ENCODE measurements at regions not wholly inside any gene's neighbourhood (a gene's known extent, or its start where the extent isn't known, plus 50 kb on each side); places are given as distances from the start of the nearest gene placed in this dataset.
A peak's percentile ranks its signal among the peaks of the same experiment; 100 is the strongest.
"Not testable (repeated sequence)": the region's sequence is repeated elsewhere in the genome, so short reads cannot be mapped to it uniquely, and the experiment has no call there.

DNA sequence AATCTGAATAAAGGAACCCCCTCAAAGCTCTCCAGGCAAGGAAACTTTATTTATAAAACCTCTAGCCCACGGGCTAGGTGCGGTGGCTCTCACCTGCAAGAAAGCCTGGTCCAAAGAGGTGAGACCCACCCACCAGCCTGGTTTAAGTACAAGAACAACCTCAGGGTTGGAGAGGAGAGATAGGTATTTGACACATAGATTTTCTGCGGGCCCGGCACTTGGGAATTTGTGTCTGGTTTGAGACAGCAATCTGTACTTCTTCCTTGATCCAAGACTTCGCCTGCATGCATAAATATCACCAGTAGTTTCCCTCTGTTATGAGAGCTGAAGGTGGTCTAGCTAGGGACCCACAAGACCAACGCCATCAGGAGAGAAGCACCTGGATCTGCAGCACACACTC is 73.2 kb upstream of the CAPRIN1 start:
- TF ChIP-seq, protein P1, sequence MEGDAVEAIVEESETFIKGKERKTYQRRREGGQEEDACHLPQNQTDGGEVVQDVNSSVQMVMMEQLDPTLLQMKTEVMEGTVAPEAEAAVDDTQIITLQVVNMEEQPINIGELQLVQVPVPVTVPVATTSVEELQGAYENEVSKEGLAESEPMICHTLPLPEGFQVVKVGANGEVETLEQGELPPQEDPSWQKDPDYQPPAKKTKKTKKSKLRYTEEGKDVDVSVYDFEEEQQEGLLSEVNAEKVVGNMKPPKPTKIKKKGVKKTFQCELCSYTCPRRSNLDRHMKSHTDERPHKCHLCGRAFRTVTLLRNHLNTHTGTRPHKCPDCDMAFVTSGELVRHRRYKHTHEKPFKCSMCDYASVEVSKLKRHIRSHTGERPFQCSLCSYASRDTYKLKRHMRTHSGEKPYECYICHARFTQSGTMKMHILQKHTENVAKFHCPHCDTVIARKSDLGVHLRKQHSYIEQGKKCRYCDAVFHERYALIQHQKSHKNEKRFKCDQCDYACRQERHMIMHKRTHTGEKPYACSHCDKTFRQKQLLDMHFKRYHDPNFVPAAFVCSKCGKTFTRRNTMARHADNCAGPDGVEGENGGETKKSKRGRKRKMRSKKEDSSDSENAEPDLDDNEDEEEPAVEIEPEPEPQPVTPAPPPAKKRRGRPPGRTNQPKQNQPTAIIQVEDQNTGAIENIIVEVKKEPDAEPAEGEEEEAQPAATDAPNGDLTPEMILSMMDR (IDR thresholded peaks at IDR 0.05; ENCODE audit: low read depth, low read length): no peak
- H3K4me3 ChIP-seq (ENCODE audit: low read depth, low read length): no peak overlapping the region

DNA sequence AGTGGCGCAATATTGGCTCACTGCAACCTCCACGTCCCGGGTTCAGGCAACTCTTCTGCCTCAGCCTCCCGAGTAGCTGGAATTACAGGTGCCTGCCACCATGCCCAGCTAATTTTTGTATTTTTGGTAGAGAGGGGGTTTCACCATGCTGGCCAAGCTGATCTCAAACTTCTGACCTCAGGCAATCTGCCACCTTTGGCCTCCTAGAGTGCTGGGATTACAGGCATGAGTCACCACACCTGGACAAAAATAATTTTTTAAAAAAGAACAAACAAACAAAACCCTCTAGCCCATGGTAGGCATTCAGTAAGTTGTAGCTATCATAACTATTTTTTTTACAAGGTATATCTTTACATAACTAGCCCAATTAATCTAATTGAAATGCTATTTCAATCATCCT is 73.9 kb upstream of the CAPRIN1 start:
- H3K4me3 ChIP-seq (ENCODE audit: low read depth, low read length): no peak overlapping the region
- TF ChIP-seq, protein P1 (IDR thresholded peaks at IDR 0.05; ENCODE audit: low read depth, low read length): no peak

DNA sequence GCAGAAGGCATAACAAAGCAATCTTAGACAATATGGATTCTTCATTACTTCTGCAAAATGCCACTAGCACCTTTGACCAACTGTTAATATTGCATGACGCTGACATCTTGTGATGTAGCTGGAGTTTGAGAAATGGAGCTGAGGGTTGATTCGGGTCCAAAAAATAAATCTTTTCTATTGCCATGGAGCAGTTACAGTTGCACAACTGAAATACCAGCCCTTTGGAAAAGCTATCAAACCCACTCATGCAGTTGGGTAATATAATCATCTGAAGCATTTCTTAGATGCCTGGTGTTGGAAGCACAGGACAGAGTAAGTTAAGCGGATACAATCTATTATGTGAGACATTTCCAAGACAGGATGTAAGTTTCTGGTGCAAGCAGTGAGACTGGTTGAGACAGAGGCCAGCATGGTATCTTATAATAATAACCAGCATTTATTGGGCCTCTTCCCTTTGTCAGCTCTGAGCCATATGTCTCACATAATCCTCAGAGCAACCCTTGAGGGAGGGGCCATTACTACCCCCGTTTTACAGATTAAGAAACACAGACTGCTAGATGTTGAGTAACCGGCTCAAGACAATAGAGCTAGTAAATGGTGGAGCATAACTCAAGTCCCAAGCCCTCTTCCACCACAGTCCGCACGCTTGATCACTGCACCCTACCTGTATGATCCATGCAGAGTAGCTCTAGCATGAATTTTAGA is 74.9 kb upstream of the CAPRIN1 start:
- no peak overlapping the region for H3K4me3 ChIP-seq (ENCODE audit: low read depth, low read length)
- TF ChIP-seq, protein P1 (IDR thresholded peaks at IDR 0.05; ENCODE audit: low read depth, low read length): no peak

DNA sequence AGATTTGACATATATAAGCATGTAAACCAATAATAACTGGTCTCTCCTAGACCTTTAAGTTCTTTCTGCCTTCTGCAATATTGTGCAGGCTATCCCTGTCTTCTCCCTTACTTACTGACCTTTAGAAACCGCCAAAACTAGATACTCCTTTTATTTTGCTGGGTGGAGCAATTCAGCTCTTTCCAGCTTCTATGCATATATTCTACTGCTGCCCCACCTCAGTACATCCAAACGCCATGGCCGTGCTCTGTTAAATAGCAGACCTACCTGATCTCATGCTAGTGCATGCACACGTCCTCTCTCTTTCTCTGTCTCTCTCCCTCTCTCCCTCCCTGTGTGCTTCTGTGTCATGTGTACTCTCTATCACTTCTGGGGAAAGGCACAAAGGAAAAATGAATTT is 76.7 kb upstream of the CAPRIN1 start:
- TF ChIP-seq, protein P1 (IDR thresholded peaks at IDR 0.05; ENCODE audit: low read depth, low read length): no peak
- no peak overlapping the region for H3K4me3 ChIP-seq (ENCODE audit: low read depth, low read length)

DNA sequence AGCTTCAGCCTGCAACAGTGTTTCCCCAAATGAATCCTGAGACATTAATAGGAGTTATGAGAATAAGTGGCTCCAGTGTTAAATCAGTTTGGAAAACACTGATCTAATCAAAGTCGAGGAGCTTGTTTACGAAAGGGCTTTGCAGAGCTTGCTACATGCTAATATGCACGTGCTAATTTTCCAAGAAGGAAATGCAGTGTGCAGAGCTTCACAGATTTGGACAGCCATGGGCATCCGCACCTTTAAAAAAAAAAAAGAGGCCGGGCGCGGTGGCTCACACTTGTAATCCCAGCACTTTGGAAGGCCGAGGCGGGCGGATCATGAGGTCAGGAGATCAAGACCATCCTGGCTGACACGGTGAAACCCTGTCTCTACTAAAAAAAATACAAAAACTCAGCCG is 79.7 kb upstream of the LMO2 start:
- H3K4me3 ChIP-seq (ENCODE audit: low read depth, low read length): not testable (repeated sequence)

DNA sequence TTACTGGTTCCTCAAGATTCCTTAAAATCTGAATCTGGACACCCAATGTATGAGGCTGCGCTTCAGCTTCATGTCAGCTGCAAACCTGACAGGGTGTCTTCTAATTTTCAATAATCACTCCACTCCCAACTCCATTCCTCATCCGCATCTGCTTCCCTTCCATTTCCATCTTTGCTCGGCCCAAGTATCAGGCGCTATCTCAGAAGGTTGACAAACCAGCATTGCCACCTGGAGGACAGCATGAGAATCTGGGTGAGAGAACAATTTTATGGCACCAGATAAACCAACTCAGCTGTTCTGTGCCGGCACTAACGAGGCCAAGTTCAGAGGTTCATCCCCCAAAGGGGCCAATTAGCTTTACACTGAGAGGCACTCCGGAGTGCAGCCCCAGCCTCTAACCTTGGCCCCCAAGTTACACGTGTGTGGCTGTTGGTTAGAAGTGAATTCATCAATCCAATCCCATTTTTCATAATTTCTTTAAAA is 79.1 kb upstream of the LMO2 start:
- TF ChIP-seq, protein P1 (IDR thresholded peaks at IDR 0.05; ENCODE audit: low read depth, low read length): peak; percentile 18; the same call in 1 of the 2 replicates
- no peak overlapping the region for H3K4me3 ChIP-seq (ENCODE audit: low read depth, low read length)

DNA sequence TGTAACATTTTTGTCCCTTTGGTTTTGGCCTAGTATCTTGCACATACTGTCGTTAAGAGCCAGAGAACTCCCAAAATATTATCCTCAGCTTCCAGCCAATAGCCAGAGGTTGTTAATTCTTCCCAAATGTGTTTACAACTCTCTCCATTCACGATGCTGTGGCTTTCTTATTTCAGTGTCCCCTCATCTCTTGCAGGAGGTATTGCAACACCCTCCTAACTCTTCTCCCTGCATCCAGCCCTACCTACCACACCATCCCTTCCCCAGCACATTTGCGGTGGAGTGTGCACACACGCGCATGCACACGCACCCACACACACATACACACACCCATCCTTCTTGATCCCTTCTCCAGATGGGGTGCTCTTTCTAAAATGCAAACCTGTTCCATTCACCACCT is 75.6 kb upstream of the LMO2 start:
- TF ChIP-seq, protein P1 (IDR thresholded peaks at IDR 0.05; ENCODE audit: low read depth, low read length): no peak
- H3K4me3 ChIP-seq (ENCODE audit: low read depth, low read length): no peak overlapping the region

DNA sequence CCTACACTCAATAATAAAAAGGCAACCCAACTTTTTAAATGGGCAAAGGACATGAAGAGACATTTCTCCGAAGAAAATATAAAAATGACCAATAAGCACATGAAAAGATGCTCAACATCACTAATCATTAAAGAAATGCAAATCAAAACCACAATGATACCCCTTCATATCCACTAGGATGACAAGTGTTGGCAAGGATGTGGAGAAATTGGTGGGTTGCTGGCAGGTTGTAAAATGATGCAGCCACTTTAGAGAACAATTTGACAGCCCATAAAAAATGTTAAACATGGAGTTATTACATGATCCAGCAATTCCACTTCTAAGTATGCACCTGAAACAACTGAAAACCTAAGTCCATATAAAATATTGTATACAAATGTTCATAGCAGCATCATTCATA is 73.2 kb upstream of the LMO2 start:
- TF ChIP-seq, protein P1 (IDR thresholded peaks at IDR 0.05; ENCODE audit: low read depth, low read length): no peak
- no peak overlapping the region for H3K4me3 ChIP-seq (ENCODE audit: low read depth, low read length)

Data from WI38 (cell line).